Stimulated activated CD4-positive, alpha-beta T cell treated with anti-CD3 and anti-CD28 coated beads, Interleukin-12 subunit alpha, Interleukin-12 subunit beta, amount 100 ng/mL, for 4 hours (primary cell): ENCODE measurements at regions not wholly inside any gene's neighbourhood (a gene's known extent, or its start where the extent isn't known, plus 50 kb on each side); places are given as distances from the start of the nearest gene placed in this dataset.
"Not testable (repeated sequence)": the region's sequence is repeated elsewhere in the genome, so short reads cannot be mapped to it uniquely, and the experiment has no call there.

ENCODE experiments used
- DNase-seq: peaks from one replicate; pipeline ENCODE4 v3.0.0-alpha.2; 2020

- no peak for DNase-seq
These were observed 192.8 kb upstream of the ZNF521 start for GRCh38 chr18:25544546-25545287.

- DNase-seq, result no peak
These were observed 186.4 kb upstream of the ZNF521 start for GRCh38 chr18:25538175-25538922.

- no peak for DNase-seq
These were observed 183.5 kb upstream of the ZNF521 start for GRCh38 chr18:25535495-25535894.

DNA sequence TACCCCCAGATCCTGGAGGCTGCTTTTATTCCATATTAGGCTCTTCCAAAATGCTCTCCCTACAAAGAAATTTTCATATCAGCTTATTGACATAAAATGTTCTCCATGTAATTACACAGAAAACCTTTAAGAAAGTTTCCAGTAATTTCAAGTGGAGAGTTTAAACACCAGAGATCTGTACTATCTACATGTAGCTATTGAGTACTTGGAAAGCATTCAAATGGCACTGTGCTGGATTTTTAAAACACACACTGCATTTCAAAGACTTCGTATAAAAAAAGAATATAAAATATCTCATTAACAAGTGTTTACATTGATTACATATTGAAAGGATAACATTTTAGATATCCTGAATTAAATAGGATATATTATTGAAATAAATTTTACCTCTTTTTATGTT lies 182.4 kb upstream of the ZNF521 start:
- no peak for DNase-seq

DNA sequence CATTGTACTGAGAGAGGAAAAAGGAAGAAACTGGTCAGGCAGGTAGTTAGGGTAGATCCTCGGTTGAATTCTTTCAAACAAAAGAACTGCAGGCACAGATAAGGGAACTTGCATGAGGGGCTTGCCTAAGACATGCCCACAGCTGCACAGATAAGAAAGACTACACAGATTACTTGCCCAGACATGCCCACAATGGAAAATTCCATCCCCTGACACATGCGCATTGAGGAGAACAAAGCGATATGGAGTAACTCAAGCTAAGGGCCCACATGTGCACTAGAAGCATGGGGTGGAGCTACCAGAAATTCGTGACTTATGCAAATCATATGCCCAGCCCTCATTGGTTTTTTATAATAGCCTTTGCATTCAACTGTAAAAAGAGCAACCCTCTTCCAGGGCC lies 181.3 kb upstream of the ZNF521 start:
- DNase-seq, result no peak

- no peak for DNase-seq
These were observed 179.2 kb upstream of the ZNF521 start for GRCh38 chr18:25531207-25531606.

DNA sequence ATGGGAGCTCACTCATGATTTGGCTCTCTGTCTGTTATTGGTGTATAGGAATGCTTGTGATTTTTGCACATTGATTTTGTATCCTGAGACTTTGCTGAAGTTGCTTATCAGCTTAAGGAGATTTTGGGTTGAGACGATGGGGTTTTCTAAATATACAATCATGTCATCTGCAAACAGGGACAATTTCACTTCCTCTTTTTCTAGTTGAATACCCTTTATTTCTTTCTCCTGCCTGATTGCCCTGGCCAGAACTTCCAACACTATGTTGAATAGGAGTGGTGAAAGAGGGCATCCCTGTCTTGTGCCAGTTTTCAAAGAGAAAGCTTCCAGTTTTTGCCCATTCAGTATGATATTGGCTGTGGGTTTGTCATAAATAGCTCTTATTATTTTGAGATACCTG lies 173.8 kb upstream of the ZNF521 start:
- DNase-seq, result not testable (repeated sequence)

DNA sequence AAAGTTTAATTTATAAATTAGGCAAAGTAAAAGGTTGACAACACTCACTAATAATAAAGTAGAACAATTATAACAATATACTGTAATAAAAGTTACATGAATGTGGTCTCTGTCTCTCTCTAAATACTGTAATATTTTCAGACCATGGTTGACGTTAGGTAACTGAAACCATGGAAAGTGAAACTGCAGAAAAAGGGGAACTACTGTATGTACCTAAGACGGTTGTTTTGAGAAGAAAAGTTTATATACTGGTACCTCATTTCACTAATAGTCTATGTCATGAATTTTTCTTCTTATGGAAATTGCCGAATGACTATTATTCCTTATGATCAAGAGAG lies 166.7 kb upstream of the ZNF521 start:
- DNase-seq, result no peak

- DNase-seq, result no peak
These were observed 166.1 kb upstream of the ZNF521 start for GRCh38 chr18:25517881-25518715.

DNA sequence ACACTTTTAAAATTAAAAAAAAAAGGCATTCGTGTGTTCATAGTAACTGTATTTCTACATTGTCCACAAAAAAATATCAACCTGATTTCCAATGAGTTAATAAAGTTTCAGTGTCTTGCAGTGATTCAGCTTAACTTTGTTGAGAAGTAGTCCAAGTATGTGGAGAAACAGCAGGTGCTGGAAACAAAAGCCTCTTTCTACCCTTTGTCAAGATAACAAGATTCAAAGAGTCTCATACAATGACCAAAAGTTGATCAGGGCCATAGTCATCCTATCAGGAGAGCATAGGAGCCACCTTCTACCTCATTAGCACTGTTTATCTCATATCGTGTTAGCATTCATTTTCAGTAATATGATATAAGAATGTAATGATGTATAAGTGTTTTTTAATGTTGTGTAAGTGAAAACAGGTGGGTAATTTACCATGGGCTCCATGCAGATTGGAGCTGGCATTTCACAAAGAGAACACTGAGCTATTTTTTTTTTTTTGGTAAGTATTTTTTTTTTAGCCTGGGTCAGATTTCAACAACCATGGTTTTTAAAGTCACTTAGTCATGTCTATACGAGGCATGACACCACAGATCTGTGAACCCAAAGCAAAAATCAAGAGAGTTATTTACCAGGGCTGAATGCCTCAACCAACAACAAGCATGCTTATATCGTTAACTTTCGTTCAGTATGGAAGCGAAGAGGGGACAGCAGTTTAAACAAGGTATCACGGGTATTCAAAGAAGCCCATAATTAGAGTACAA lies 165.0 kb upstream of the ZNF521 start:
- DNase-seq, result no peak

DNA sequence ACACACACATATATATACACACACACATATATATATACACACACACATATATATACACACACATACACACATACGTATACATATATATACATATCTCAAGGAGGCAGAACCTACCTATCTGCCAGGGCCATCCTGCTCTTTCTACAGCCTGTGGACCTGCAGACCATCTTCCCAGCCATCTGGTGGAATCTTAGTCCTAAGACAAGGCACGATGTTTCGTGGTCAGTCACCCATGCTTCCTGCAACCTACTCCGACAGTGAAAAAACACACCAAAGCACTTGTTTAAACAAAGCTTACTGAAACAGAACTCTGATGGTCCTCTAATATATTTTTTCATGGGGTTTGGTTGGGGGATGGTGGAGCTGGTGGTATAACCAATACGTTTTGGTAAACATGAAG lies 164.2 kb upstream of the ZNF521 start:
- DNase-seq, result no peak

GRCh38 chr18:25510096-25510495 lies 158.1 kb upstream of the ZNF521 start:
- DNase-seq, result no peak

DNA sequence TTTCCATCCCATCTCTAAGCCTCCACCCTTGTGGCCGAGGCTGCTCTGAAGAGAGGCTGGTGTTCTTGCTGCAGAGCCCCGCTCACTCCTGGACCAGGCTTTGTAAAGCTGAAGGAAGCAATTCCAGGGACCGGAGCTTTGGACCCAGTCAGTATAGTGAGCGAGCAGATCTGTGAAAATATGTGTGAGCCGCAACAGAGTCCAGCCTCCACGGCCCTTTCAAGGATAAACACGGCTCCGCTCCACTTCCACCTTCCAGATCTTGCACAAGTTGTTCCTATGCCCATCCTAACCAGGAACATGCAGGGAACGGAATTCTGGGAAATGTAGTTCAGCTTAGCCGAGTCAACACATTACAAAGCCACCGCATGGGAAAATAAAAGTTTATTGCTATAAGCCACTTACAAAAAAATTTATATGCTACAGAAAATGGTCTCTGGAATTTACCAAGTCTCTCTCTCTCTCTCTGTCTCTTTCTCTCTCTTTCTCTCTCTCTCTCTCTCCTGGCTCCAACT lies 151.7 kb upstream of the ZNF521 start:
- no peak for DNase-seq

- DNase-seq, result no peak
These were observed 145.3 kb upstream of the ZNF521 start for GRCh38 chr18:25497151-25497794.

DNA sequence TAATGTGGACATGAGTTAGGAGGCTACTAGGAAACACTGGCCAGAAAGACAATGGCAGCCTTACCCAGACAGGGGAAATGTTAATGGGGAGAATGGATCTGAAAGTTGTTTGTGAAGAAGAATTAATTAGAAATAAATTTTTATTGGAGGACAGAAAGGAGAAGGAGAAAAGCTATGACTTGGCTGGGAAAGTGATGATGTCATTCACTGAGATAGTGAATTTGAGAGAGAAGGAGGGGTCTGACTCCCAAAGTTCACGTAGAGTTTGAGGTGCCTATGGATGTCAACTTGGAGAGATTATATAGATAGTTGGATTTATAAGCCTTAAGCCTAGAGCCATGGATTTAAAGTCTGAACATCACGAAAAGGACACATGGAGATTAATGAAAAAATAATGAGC lies 144.6 kb upstream of the ZNF521 start:
- DNase-seq, result no peak

DNA sequence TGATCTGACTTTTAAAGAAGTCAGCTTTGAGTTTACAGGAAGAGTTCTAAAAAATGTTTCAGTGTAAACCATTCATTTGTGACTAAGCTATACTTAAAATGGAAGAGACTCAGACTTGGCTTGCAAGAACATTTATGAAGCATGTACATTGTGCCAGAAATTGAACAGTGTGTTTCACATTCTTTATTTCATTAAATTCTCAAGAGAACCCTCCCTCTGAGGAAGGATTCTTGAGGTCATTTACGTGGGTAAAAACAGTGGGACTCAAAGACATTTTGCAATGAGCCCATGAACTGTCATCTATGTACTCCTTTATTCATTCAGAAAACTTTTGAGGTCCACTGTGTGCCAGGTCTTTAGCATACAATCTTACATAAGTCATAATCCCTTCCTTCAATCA lies 143.6 kb upstream of the ZNF521 start:
- no peak for DNase-seq

DNA sequence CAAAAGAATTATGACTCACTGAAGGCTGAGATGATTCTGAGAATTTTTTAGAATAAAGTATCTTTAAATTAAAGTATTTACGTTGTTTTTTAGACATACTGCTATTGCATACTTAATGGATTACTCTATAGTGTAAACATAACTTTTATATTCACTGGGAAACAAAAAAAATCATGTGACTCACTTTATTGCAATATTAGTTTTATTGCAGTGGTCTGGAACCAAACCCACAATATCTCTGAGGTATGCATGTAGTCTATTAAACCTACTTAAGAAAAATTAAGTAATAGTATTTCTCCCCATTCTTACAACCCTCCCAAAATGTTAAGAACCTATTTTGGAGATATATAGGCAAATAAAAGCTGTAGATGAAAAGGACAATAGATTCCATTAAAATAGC lies 142.9 kb upstream of the ZNF521 start:
- DNase-seq, result no peak

GRCh38 chr18:25493401-25493800 lies 141.4 kb upstream of the ZNF521 start:
- DNase-seq, result no peak

- DNase-seq, result no peak
These were observed 138.3 kb upstream of the ZNF521 start for GRCh38 chr18:25490316-25490715.

DNA sequence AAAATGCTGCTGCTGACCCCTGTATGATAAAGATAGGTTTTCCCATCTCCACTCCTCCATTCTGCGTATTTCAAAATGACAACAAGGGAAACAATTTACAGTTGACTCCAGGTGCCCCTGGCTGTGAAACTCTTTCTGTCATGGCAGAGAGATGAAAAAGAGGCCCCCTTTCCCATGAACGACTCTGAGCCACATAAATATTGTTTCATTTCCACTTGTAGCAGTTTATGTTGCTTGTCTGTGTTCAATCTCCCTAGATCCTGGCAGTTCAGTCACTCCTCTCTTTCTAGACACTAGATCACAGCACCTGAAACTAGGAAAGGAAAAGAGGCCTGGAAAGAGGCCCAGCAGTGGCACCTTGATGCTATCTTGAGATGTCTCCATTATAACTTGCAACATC lies 121.0 kb upstream of the ZNF521 start:
- DNase-seq, result no peak

GRCh38 chr18:25470756-25471524 lies 119.0 kb upstream of the ZNF521 start:
- not testable (repeated sequence) for DNase-seq

- DNase-seq, result no peak
These were observed 118.1 kb upstream of the ZNF521 start for GRCh38 chr18:25470062-25470461.
